MM.1S (cell line): ENCODE measurements at regions not wholly inside any gene's neighbourhood (a gene's known extent, or its start where the extent isn't known, plus 50 kb on each side); places are given as distances from the start of the nearest gene placed in this dataset.

ENCODE experiments used
- EZH2 ChIP-seq: fragments of 300-600 bp; sonication (generic); optimal IDR thresholded peaks from 2 replicates; pipeline ENCODE3; 2017; ENCODE audit warnings: low read depth, mild to moderate bottlenecking, antibody characterized with exemption, low read length, mixed read lengths
- TF ChIP-seq, protein P1 (sequence below): fragments of 300-600 bp; sonication (generic); IDR thresholded peaks from 2 replicates; pipeline ENCODE4 v1.5.1; 2016; ENCODE audit warnings: antibody characterized with exemption, low read length, mixed read lengths

DNA sequence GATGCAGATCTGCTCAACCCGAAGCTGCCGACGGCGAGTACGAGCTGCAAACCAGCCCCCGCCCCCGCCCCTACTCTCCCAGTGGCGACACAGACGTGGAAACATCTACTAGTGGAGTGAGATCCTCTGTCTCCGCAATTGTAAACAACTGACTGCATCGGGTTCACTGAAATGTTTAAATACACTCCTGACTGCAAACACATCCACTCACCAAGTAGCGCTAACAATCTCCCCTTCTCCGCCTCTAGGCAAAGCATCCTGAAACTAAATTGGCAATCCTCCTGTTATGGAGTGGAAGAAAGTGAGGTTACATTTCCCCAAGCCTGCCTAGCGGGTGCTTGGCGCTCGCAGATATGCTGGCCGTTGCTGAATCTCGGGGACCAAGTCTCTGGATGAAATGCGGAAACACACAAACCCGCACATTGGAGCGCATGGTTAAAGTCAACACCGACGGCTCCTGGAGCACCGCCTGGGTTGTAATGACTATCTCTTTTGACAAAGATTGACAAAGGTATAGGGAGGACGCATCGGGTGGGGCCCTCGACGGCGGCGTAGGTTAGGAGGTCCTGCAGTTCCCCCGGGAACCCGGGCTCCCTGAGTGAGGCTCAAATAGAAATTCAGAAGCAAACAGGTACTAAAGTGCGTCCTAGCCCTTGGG lies 117.0 kb upstream of the TEX13C start:
- TF ChIP-seq, protein P1, sequence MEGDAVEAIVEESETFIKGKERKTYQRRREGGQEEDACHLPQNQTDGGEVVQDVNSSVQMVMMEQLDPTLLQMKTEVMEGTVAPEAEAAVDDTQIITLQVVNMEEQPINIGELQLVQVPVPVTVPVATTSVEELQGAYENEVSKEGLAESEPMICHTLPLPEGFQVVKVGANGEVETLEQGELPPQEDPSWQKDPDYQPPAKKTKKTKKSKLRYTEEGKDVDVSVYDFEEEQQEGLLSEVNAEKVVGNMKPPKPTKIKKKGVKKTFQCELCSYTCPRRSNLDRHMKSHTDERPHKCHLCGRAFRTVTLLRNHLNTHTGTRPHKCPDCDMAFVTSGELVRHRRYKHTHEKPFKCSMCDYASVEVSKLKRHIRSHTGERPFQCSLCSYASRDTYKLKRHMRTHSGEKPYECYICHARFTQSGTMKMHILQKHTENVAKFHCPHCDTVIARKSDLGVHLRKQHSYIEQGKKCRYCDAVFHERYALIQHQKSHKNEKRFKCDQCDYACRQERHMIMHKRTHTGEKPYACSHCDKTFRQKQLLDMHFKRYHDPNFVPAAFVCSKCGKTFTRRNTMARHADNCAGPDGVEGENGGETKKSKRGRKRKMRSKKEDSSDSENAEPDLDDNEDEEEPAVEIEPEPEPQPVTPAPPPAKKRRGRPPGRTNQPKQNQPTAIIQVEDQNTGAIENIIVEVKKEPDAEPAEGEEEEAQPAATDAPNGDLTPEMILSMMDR: no peak
- TF ChIP-seq EZH2: no peak
